Astrocyte of the spinal cord (primary cell): ENCODE measurements at regions not wholly inside any gene's neighbourhood (a gene's known extent, or its start where the extent isn't known, plus 50 kb on each side); places are given as distances from the start of the nearest gene placed in this dataset.

Experiments used
- DNase-seq: peaks from one replicate; pipeline ENCODE4 v3.0.0; 2011; ENCODE audit warnings: low read depth, low spot score
- H3K4me3 ChIP-seq: 2 replicates; pipeline ENCODE4 v1.5.1; 2011; ENCODE audit warnings: low read depth, mild to moderate bottlenecking, low read length, moderate library complexity
- CTCF ChIP-seq: IDR thresholded peaks from 2 replicates; pipeline ENCODE4 v1.5.1; 2012; ENCODE audit warnings: low read depth, mild to moderate bottlenecking, low read length, inconsistent platforms
- in situ Hi-C: cut with HindIII; loops from 2 replicates; pipeline ENCODE4 v1.10.0; 2017; ENCODE audit warnings: low sequenced_read_pairs

GRCh38 chr11:128304116-128304515, 283.2 kb downstream of the ETS1 start:
- no peak overlapping the region for H3K4me3 ChIP-seq
- no peak for DNase-seq
- no peak for TF ChIP-seq CTCF
- in situ Hi-C loops, result no loop called here

- no peak for TF ChIP-seq CTCF
- no peak overlapping the region for H3K4me3 ChIP-seq
- DNase-seq, result no peak
- in situ Hi-C loops, result no loop called here
Observed at GRCh38 chr11:128303383-128303782, 284.0 kb downstream of the ETS1 start.

- no peak for TF ChIP-seq CTCF
- no peak for DNase-seq
- no peak overlapping the region for H3K4me3 ChIP-seq
- in situ Hi-C loops, result no loop called here
Observed at GRCh38 chr11:128302425-128303186, 284.8 kb downstream of the ETS1 start.

- no peak overlapping the region for H3K4me3 ChIP-seq
- no peak for TF ChIP-seq CTCF
- DNase-seq, result no peak
- in situ Hi-C loops, result no loop called here
Observed at GRCh38 chr11:128301756-128302155, 285.6 kb downstream of the ETS1 start.

GRCh38 chr11:128300785-128301184, 286.6 kb downstream of the ETS1 start:
- in situ Hi-C loops, result no loop called here
- no peak overlapping the region for H3K4me3 ChIP-seq
- TF ChIP-seq CTCF, result no peak
- DNase-seq, result no peak

GRCh38 chr11:128299132-128299726, 288.1 kb downstream of the ETS1 start:
- in situ Hi-C loops, result no loop called here
- no peak for TF ChIP-seq CTCF
- peak; percentile 58 for DNase-seq
- H3K4me3 ChIP-seq, result no peak overlapping the region
